Parathyroid adenoma (tissue), 2 donors: ENCODE measurements at regions not wholly inside any gene's neighbourhood (a gene's known extent, or its start where the extent isn't known, plus 50 kb on each side); places are given as distances from the start of the nearest gene placed in this dataset.

Source experiments
- H2AFZ ChIP-seq: fragments of 300-600 bp; sonication (generic); one replicate; pipeline ENCODE4 v1.7.0; 2017; ENCODE audit warnings: antibody characterized with exemption, mild to moderate bottlenecking
- H3K27ac ChIP-seq: fragments of 300-600 bp; sonication (generic); one replicate; pipeline ENCODE4 v1.7.0; 2017
- H3K27me3 ChIP-seq: fragments of 300-600 bp; sonication (generic); one replicate; pipeline ENCODE4 v1.7.0; 2017; ENCODE audit warnings: low read length; ENCODE audit not compliant: control insufficient read depth, insufficient read depth
- H3K36me3 ChIP-seq: fragments of 300-600 bp; sonication (generic); one replicate; pipeline ENCODE4 v1.7.0; 2017; ENCODE audit warnings: low read length; ENCODE audit not compliant: control insufficient read depth, insufficient read depth
- H3K4me1 ChIP-seq: fragments of 300-600 bp; sonication (generic); one replicate; pipeline ENCODE4 v1.7.0; 2017; ENCODE audit warnings: control low read depth
- H3K4me2 ChIP-seq: fragments of 300-600 bp; sonication (generic); one replicate; pipeline ENCODE4 v1.7.0; 2017; ENCODE audit warnings: low read length
- H3K4me3 ChIP-seq: fragments of 300-600 bp; sonication (generic); one replicate; pipeline ENCODE4 v1.7.0; 2017; ENCODE audit warnings: low read depth, low read length
- H3K79me2 ChIP-seq: fragments of 300-600 bp; sonication (generic); one replicate; pipeline ENCODE4 v1.7.0; 2017; ENCODE audit warnings: control low read depth
- H3K9ac ChIP-seq: fragments of 300-600 bp; sonication (generic); one replicate; pipeline ENCODE4 v1.7.0; 2017; ENCODE audit warnings: mild to moderate bottlenecking
- H3K9me3 ChIP-seq: fragments of 300-600 bp; sonication (generic); one replicate; pipeline ENCODE4 v1.7.0; 2017; ENCODE audit warnings: low read length; ENCODE audit not compliant: control insufficient read depth
- TF ChIP-seq, protein P1 (sequence below): fragments of 300-600 bp; sonication (generic); IDR thresholded peaks from one replicate; pipeline ENCODE4 v1.7.0; 2017; ENCODE audit warnings: antibody characterized with exemption, mild to moderate bottlenecking
- donor health status: primary hyperparathyroidism.

DNA sequence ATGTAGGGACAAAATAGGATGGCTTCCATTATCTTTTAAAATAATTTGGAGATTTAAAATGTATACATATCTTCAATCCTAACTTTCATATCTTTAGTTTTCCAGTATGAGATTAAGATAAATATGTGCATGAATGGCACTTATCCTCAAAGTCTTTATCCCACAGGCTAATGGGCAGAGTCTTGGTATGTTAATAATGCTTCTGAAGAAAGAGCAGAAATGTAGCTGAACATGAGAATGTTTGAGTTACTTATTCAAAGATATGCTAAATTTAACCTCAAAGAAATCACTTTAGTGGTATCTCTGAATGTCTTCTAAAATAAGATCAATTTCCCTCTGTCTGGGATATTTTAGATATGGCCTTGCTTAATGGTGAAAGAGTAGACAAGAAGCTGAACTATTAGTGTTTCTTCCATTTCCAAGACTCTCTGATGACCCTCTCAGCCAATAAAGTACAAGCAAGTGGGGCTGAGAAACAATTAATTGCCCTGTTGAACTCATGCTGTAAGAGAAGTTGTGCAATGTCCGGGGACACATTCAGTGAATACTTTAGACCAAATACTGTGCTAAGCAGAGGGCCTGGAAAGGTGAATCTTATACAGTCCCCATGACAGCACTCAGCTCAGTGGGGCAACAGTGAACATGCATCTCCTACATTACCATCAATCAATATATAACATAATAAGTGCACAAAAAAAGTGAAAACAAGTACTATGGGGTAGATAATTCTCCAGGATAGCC is 50.0 kb upstream of the ADAMTSL1 start:
- no peak overlapping the region for H3K4me3 ChIP-seq
- no peaks in the 10 kb centered on the region for H3K36me3 ChIP-seq
- H3K79me2 ChIP-seq = no peaks in the 10 kb centered on the region
- H2AFZ ChIP-seq = no peak overlapping the region
- no peaks in the 10 kb centered on the region for H3K27me3 ChIP-seq
- H3K4me1 ChIP-seq = peaks cover 7% of the 10 kb centered on the region
- H3K27ac ChIP-seq = peak overlapping the region; percentile 67
- H3K4me2 ChIP-seq = no peak overlapping the region
- TF ChIP-seq, protein P1, sequence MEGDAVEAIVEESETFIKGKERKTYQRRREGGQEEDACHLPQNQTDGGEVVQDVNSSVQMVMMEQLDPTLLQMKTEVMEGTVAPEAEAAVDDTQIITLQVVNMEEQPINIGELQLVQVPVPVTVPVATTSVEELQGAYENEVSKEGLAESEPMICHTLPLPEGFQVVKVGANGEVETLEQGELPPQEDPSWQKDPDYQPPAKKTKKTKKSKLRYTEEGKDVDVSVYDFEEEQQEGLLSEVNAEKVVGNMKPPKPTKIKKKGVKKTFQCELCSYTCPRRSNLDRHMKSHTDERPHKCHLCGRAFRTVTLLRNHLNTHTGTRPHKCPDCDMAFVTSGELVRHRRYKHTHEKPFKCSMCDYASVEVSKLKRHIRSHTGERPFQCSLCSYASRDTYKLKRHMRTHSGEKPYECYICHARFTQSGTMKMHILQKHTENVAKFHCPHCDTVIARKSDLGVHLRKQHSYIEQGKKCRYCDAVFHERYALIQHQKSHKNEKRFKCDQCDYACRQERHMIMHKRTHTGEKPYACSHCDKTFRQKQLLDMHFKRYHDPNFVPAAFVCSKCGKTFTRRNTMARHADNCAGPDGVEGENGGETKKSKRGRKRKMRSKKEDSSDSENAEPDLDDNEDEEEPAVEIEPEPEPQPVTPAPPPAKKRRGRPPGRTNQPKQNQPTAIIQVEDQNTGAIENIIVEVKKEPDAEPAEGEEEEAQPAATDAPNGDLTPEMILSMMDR = no peak
- no peak overlapping the region for H3K9ac ChIP-seq
- no peaks in the 10 kb centered on the region for H3K9me3 ChIP-seq
